IMR-90 (cell line): ENCODE measurements at regions not wholly inside any gene's neighbourhood (a gene's known extent, or its start where the extent isn't known, plus 50 kb on each side); places are given as distances from the start of the nearest gene placed in this dataset.

Source experiments
- ATAC-seq: fragments of 200-7000 bp; cut with Tn5 transposase; 2 replicates; pipeline ENCODE4 v1.9.1; 2020; ENCODE audit warnings: low read depth, mild to moderate bottlenecking, moderate library complexity
- BruUV-seq: library from RNA; stranded (reverse); fragments of 400-500 nt; replicated peaks from 2 replicates; lab custom pipeline; 2021; lab: Mats Ljungman, UMichigan
- CTCF ChIA-PET: fragments of 300-600 bp; formaldehyde crosslinking; extraction: SDS; loops from one replicate; lab custom pipeline; 2021; ENCODE audit warnings: antibody characterized with exemption; lab: Yijun Ruan, JAX
- POLR2A ChIA-PET: fragments of 300-600 bp; sonication (Branson Sonifier 250); formaldehyde crosslinking; loops from one replicate; lab custom pipeline; 2022; ENCODE audit warnings: antibody characterized with exemption; ENCODE audit not compliant: unreplicated experiment; lab: Charles Lee
- DNase-seq: peaks from one replicate; pipeline ENCODE4 v3.0.0; 2013
- H2AFZ ChIP-seq: replicated peaks from 2 replicates; pipeline ENCODE3; 2013; ENCODE audit warnings: low read length, mild to moderate bottlenecking; ENCODE audit not compliant: poor library complexity
- H2AK5ac ChIP-seq: 2 replicates; pipeline ENCODE4 v1.6.1; 2013; ENCODE audit warnings: low read depth, low read length, inconsistent platforms
- H2AK9ac ChIP-seq: replicated peaks from 2 replicates; pipeline ENCODE3; 2013; ENCODE audit warnings: mild to moderate bottlenecking, low read depth, low read length, moderate library complexity; ENCODE audit not compliant: poor library complexity
- H2BK120ac ChIP-seq: 2 replicates; pipeline ENCODE4 v1.6.1; 2013; ENCODE audit warnings: low read depth, low read length, inconsistent platforms
- H2BK15ac ChIP-seq: 3 replicates; pipeline ENCODE4 v1.6.1; 2013; ENCODE audit warnings: low read depth, low read length, inconsistent platforms
- H2BK20ac ChIP-seq: 2 replicates; pipeline ENCODE4 v1.6.1; 2013; ENCODE audit warnings: low read depth, mild to moderate bottlenecking, inconsistent platforms, low read length, moderate library complexity
- H2BK5ac ChIP-seq: 2 replicates; pipeline ENCODE4 v1.6.1; 2013; ENCODE audit warnings: mild to moderate bottlenecking, low read depth, low read length, inconsistent platforms; ENCODE audit not compliant: poor library complexity, severe bottlenecking
- H3K14ac ChIP-seq: replicated peaks from 2 replicates; pipeline ENCODE4 v1.6.1; 2013; ENCODE audit warnings: low read depth, low read length, inconsistent platforms
- H3K18ac ChIP-seq: 2 replicates; pipeline ENCODE4 v1.6.1; 2013; ENCODE audit warnings: low read depth, low read length, control low read depth
- H3K23ac ChIP-seq: 2 replicates; pipeline ENCODE4 v1.6.1; 2013; ENCODE audit warnings: low read depth, low read length, inconsistent platforms
- H3K27ac ChIP-seq: 2 replicates; pipeline ENCODE4 v1.5.1; 2013; ENCODE audit warnings: mild to moderate bottlenecking, control low read depth, low read length; ENCODE audit not compliant: insufficient read depth
- H3K27me3 ChIP-seq: 2 replicates; pipeline ENCODE4 v1.6.1; 2013; ENCODE audit warnings: low read length; ENCODE audit not compliant: control insufficient read depth, insufficient read depth
- H3K36me3 ChIP-seq: 2 replicates; pipeline ENCODE4 v1.6.1; 2013; ENCODE audit warnings: low read length, mixed read lengths; ENCODE audit not compliant: control insufficient read depth, insufficient read depth
- H3K4ac ChIP-seq: 2 replicates; pipeline ENCODE4 v1.6.1; 2013; ENCODE audit warnings: low read depth, low read length, inconsistent platforms
- H3K4me1 ChIP-seq: 2 replicates; pipeline ENCODE4 v1.6.1; 2013; ENCODE audit warnings: low read length, mixed read lengths; ENCODE audit not compliant: control insufficient read depth, insufficient read depth
- H3K4me2 ChIP-seq: 2 replicates; pipeline ENCODE4 v1.6.1; 2013; ENCODE audit warnings: low read depth, mild to moderate bottlenecking, control low read depth, low read length, moderate library complexity
- H3K4me3 ChIP-seq: 2 replicates; pipeline ENCODE4 v1.5.1; 2013; ENCODE audit warnings: low read depth, mild to moderate bottlenecking, control low read depth, low read length, moderate library complexity; ENCODE audit not compliant: insufficient read depth
- H3K56ac ChIP-seq: 2 replicates; pipeline ENCODE4 v1.6.1; 2013; ENCODE audit warnings: low read length, inconsistent platforms; ENCODE audit not compliant: insufficient read depth; ENCODE audit errors: extremely low read depth
- H3K79me1 ChIP-seq, 2 experiments: 2 replicates each; pipeline ENCODE4 v1.6.1; 2013; ENCODE audit warnings: low read length in 2 of 2, inconsistent platforms in 1 of 2, low read depth in 1 of 2
- H3K9ac ChIP-seq: 2 replicates; pipeline ENCODE4 v1.6.1; 2013; ENCODE audit warnings: low read depth, low read length, control low read depth
- H3K9me1 ChIP-seq: 2 replicates; pipeline ENCODE4 v1.6.1; 2013; ENCODE audit warnings: low read length, inconsistent platforms; ENCODE audit not compliant: insufficient read depth
- H3K9me3 ChIP-seq: 2 replicates; pipeline ENCODE4 v1.6.1; 2013; ENCODE audit warnings: low read length; ENCODE audit not compliant: control insufficient read depth, insufficient read depth
- H4K20me1 ChIP-seq: 2 replicates; pipeline ENCODE4 v1.6.1; 2013; ENCODE audit warnings: low read length, inconsistent platforms; ENCODE audit not compliant: insufficient read depth
- H4K5ac ChIP-seq: 2 replicates; pipeline ENCODE4 v1.6.1; 2013; ENCODE audit warnings: mild to moderate bottlenecking, low read depth, low read length, control low read depth
- H4K8ac ChIP-seq, 2 experiments: 2 replicates each; pipeline ENCODE4 v1.6.1; 2013; ENCODE audit warnings: low read depth in 2 of 2, low read length in 2 of 2, control low read depth in 1 of 2, inconsistent platforms in 1 of 2
- H4K91ac ChIP-seq: 2 replicates; pipeline ENCODE4 v1.6.1; 2013; ENCODE audit warnings: low read depth, low read length, inconsistent platforms; ENCODE audit not compliant: insufficient read depth
- BHLHE40 ChIP-seq: fragments of 150-350 bp; IDR thresholded peaks from 2 replicates; pipeline ENCODE4 v1.6.1; 2016; ENCODE audit warnings: mild to moderate bottlenecking, low read depth, low read length
- CEBPB ChIP-seq: IDR thresholded peaks from 2 replicates; pipeline ENCODE4 v1.6.1; 2012; ENCODE audit warnings: low read depth, low read length, improper control_type of control experiment
- CHD1 ChIP-seq: IDR thresholded peaks from 2 replicates; pipeline ENCODE4 v1.6.1; 2012; ENCODE audit warnings: low read depth, low read length, improper control_type of control experiment
- FOS ChIP-seq: fragments of 150-350 bp; IDR thresholded peaks from 2 replicates; pipeline ENCODE4 v1.6.1; 2016; ENCODE audit warnings: low read depth, low read length
- MAFK ChIP-seq: IDR thresholded peaks from 2 replicates; pipeline ENCODE4 v1.6.1; 2012; ENCODE audit warnings: low read depth, low read length, improper control_type of control experiment
- MAZ ChIP-seq: IDR thresholded peaks from 2 replicates; pipeline ENCODE4 v1.6.1; 2012; ENCODE audit warnings: low read depth, mild to moderate bottlenecking, low read length, improper control_type of control experiment, moderate library complexity, borderline replicate concordance
- MXI1 ChIP-seq: IDR thresholded peaks from 2 replicates; pipeline ENCODE4 v1.6.1; 2012; ENCODE audit warnings: low read depth, mild to moderate bottlenecking, low read length, moderate library complexity, borderline replicate concordance
- NFE2L2 ChIP-seq: fragments of 150-350 bp; IDR thresholded peaks from 2 replicates; pipeline ENCODE4 v1.6.1; 2016; ENCODE audit warnings: low read depth, mild to moderate bottlenecking, low read length
- POLR2A ChIP-seq: IDR thresholded peaks from 2 replicates; pipeline ENCODE4 v1.6.1; 2012; ENCODE audit warnings: mild to moderate bottlenecking, low read depth, low read length
- RFX5 ChIP-seq: IDR thresholded peaks from 2 replicates; pipeline ENCODE4 v1.8.0; 2012; ENCODE audit warnings: low read depth, mild to moderate bottlenecking, low read length, moderate library complexity
- SMC3 ChIP-seq: fragments of 150-350 bp; IDR thresholded peaks from 2 replicates; pipeline ENCODE4 v1.6.1; 2016; ENCODE audit warnings: low read depth, mild to moderate bottlenecking, antibody characterized with exemption, low read length, moderate library complexity
- WGBS, 2 experiments: methylation state at CpG; one replicate each; pipeline versions ENCODE4 v1.1.5 to v1.1.7; 2013; ENCODE audit warnings: missing lambda C conversion rate in 2 of 2; ENCODE audit not compliant: insufficient read length in 1 of 2; ENCODE audit errors: extremely low coverage in 2 of 2; 5-methylcytosine and 5-hydroxymethylcytosine counted together
- dilution Hi-C: fragments of 300-500 bp; cut with HindIII; formaldehyde crosslinking; loops from one replicate; pipeline ENCODE4 v1.14.3; 2018; ENCODE audit warnings: low sequenced_read_pairs; ENCODE audit not compliant: unreplicated experiment
- in situ Hi-C: fragments of 300-500 bp; cut with MboI; formaldehyde crosslinking; loops from 3 replicates; pipeline ENCODE4 v1.14.3; 2019; ENCODE audit warnings: low sequenced_read_pairs, inconsistent platforms, mixed read lengths
- intact Hi-C: fragments of 100-400 bp; cut with micrococcal nuclease; formaldehyde crosslinking; loops from 2 replicates; pipeline ENCODE4 v1.10.0; 2022
- TF ChIP-seq, protein P1 (sequence below): fragments of 150-350 bp; IDR thresholded peaks from 2 replicates; pipeline ENCODE4 v1.6.1; 2016; ENCODE audit warnings: low read depth, mild to moderate bottlenecking, low read length, moderate library complexity, borderline replicate concordance

DNA sequence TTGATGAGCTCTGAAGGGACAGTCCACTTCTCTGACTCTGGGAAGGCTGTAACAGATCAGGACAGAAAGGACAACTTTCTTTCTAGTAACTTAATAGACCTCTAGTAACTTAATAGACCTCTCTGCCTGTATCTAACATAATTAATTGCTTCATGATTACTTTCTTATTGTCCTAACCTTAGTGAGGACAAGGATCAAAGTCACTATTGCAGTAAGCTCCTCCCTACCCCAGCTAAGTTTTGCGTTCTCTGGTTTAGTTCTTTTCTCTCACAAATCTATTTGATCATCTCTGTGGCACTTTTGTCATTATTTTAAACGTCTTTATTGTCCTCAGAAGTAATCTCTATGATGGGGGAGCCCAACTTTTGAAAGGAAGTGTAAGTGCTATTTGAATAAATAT is 125.5 kb upstream of the UGP2 start:
- Histone ChIP-seq H3K36me3 (no peaks in the 10 kb centered on the region), H2BK20ac (no peak overlapping the region), H2AFZ (no peak overlapping the region), H3K9ac (no peak overlapping the region), H3K4me2 (no peak overlapping the region), H2BK120ac (no peak overlapping the region), H3K4ac (no peak overlapping the region), H2BK5ac (no peak overlapping the region), H3K4me3 (no peak overlapping the region), H3K27ac (no peak overlapping the region), H3K23ac (no peak overlapping the region), H3K9me1 (no peaks in the 10 kb centered on the region), H3K14ac (no peak overlapping the region), H2AK5ac (no peak overlapping the region), H3K79me1 (no peaks in the 10 kb centered on the region), H2BK15ac (no peak overlapping the region), H3K9me3 (no peaks in the 10 kb centered on the region), H4K8ac (no peak overlapping the region), H3K18ac (no peak overlapping the region), H3K4me1 (no peaks in the 10 kb centered on the region), H3K27me3 (no peaks in the 10 kb centered on the region), H4K91ac (no peak overlapping the region), H2AK9ac (no peak overlapping the region), H3K56ac (no peak overlapping the region), H4K20me1 (no peaks in the 10 kb centered on the region), H4K5ac (no peak overlapping the region)
- POLR2A ChIA-PET = no interaction called here
- WGBS, 2 experiments = no CpG with 5 or more reads among the region's 2 CpGs
- in situ Hi-C loops = no loop called here
- BruUV-seq = no TSS peak
- dilution Hi-C loops = no loop called here
- CTCF ChIA-PET = no interaction called here
- DNase-seq (no peak), ATAC-seq (no peak)
- intact Hi-C loops = no loop called here
- TF ChIP-seq MAFK (no peak), NFE2L2 (no peak), MXI1 (no peak), BHLHE40 (no peak), MAZ (no peak), CHD1 (no peak), CEBPB (no peak), FOS (no peak), SMC3 (no peak), POLR2A (no peak), RFX5 (no peak)
- TF ChIP-seq, protein P1, sequence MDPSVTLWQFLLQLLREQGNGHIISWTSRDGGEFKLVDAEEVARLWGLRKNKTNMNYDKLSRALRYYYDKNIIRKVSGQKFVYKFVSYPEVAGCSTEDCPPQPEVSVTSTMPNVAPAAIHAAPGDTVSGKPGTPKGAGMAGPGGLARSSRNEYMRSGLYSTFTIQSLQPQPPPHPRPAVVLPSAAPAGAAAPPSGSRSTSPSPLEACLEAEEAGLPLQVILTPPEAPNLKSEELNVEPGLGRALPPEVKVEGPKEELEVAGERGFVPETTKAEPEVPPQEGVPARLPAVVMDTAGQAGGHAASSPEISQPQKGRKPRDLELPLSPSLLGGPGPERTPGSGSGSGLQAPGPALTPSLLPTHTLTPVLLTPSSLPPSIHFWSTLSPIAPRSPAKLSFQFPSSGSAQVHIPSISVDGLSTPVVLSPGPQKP = no peak
